DMS53 (cell line): ENCODE measurements at regions not wholly inside any gene's neighbourhood (a gene's known extent, or its start where the extent isn't known, plus 50 kb on each side); places are given as distances from the start of the nearest gene placed in this dataset.
"Not testable (repeated sequence)": the region's sequence is repeated elsewhere in the genome, so short reads cannot be mapped to it uniquely, and the experiment has no call there.

ENCODE experiments used
- DNase-seq: peaks from one replicate; lab custom pipeline; 2025; lab: John Stamatoyannopoulos, UW

DNA sequence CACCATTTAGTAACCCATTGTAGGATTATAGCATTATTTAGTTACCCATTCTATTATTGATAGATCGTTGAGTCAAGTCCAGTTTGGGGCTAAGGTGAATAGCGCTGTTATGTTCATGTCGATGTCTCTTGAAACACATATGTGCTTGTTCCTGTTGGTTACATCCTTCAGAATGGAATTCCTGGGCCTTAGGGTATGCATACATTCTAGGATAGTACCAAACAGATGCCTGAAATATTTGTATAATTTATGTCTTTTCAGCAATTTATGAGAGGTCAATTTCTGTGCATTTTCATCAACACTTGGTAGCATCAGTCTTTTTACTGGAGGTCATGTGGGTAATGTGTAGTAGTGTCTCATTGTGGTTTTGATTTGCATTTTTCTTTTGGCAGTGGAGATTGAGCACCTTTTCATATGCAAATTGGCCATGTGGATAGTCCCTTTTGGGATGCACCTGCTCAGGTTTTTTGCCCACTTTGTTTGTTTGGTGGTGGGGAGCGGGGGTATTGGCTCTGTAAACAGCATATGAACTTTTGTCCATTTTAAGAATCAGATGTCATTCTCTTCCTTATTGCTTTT is 104.2 kb downstream of the CDRT15L2 start:
- DNase-seq = not testable (repeated sequence)

DNA sequence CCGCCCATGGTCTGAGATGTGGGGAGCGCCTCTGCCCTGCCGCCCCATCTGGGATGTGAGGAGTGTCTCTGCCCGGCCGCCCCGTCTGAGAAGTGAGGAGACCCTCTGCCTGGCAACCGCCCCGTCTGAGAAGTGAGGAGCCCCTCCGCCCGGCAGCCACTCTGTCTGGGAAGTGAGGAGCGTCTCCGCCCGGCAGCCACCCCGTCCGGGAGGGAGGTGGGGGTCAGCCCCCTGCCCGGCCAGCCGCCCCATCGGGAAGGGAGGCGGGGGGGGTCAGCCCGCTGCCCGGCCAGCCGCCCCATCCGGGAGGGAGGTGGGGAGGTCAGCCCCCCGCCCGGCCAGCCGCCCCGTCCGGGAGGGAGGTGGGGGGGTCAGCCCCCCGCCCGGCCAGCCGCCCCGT is 105.5 kb downstream of the CDRT15L2 start:
- not testable (repeated sequence) for DNase-seq

DNA sequence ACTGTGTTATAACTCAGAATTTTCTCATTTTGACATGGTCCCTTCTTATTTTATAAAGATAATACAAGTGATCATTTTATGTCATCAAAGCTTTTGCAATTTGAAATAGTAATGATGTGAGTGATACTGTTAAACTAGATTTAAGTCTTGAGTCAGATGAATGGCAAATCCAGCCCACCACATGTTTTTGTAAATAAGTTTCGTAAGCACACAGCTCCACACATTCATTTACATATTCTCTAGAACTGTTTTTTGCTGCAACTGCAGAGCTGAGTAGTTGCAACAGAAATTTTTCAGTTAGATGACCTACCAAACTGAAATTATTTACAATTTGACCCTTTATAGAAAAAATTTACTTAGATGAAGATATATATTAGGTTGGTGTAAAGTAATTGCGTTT is 108.1 kb downstream of the CDRT15L2 start:
- DNase-seq = not testable (repeated sequence)

DNA sequence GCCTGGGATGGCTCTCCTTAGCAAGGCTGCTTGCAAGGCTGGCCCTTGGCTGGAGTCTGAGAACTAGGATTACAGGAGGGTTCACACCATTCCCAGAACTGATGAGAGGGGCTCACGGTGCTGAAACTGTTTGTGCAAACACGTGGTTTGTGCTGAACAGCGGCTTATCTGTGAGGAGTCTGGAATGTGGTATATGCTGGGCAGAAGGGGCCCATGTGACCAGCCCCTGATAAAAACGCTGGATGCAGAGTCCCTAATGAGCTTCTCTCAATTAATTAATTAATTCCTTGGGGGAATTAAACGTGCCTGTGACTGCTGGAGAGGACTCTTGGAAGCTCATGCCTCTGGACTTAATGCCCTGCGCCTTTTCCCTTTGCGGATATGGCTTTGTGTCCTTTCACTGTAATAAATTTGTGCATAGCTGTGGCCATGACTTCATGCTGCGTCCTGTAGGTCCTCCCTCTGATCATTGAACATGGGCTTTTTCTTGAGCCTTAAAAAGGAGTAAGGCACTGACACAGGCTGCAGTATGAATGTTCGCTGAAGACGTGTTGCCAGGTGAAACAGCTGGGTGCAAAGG is 109.7 kb downstream of the CDRT15L2 start:
- not testable (repeated sequence) for DNase-seq

DNA sequence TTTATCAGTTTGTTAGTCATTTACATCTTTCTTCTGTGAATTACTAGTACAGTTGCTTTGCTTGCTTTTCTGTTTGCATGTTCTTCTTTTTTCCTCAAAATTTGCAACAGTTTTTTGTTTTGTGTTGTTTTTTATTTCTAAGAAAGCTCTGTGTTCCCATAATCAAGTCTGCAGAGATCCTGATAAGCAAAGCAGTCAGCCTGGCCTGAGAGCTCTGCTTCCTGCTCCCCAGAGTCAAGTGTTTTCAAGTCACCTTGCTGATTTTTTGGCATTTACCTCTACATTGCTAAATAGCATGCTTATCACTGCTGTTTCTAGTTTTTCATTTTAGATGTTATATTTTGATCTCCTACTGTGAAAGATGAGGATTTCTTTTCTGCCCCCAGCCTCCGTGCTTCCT is 113.2 kb downstream of the CDRT15L2 start:
- DNase-seq = peak; percentile 2

DNA sequence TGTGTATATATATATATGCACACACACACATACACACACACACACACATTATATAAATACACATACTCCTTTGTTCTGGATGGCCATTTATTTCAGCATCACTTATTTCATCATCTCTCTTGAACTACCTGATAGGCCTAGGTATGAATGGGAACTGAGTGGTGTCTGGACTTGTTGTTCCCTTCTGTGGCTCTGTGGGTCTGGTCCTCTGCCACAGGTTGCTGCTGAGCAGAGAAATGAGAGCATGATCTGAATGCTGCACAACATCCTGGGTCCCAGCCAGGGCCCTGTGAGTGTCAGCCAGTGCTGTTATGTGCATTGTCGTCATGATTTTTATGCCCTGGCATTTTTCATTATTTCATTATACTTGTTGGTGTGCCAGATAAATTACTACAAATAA is 116.3 kb downstream of the CDRT15L2 start:
- not testable (repeated sequence) for DNase-seq

DNA sequence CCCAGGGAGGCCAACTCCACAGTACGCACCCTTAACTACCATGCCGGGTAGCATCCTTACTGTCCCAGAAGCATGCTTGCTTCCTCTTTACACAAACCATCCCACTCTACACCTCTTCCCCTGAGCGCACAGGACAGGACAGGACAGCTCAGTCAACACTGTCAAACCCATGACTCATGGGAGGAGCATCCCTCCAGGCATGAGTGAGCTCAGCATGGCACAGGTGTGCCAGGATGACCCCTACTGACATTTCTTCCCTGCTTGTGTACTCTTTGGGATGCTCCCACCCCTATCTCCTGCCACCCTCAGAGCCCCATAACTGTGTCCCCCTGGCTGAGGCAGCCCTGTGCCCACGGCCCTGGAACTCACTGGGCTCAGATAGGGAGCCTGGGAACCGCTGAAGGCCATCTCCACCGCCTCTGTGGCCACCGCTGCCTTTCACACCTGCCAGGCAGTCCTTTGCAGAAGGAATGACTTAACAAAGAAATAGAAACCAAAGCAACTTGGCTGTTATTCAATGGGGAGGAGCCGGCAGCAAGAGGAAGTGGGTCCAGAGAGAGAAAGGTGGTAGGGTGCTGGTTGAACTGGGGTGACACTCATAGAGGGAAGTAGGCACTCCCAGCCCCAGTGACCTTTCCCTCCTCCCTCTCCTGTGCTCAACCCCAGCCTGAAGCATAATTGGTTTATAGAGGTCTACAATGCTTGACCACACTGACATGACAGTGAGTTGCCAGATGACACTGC is 119.1 kb downstream of the CDRT15L2 start:
- DNase-seq = peak; percentile 76

DNA sequence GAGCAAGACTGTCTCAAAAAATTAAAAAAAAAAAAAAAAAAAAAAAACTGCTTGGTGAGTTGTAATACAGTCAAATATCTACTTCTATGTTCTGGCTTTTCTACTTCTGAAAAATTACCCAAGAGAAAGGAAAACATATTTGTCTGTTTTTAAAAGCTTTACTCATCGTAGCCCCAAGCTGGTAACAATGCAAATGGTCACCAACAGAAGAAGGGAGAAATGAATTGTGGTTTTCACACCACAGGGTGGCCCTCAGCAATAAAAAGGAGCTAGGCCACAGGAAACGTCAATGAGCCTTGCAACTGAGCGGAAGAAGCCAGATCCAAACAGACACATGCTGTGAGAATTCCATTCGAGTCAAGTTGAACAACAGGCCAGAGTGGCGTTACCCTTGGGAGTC is 121.0 kb downstream of the CDRT15L2 start:
- not testable (repeated sequence) for DNase-seq

DNA sequence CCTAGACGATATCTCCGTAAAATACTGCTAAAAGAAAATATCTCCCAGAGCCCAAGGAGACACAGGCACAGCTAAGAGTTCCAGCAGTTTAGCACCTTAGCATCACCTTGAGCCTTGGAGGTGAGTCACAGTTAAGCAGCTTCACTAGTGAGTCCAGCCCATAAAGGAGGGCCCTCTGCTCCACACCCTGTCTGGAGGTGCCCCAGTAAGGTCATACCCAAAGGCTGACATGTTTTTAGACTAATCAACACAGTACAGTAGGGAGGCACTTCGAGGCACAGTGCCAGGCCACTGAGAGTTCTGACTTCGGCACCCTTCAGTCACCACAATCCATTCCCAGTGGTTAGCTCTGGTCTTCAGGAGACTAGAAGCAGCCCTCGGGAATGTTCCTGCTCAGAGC is 121.8 kb downstream of the CDRT15L2 start:
- DNase-seq = not testable (repeated sequence)

DNA sequence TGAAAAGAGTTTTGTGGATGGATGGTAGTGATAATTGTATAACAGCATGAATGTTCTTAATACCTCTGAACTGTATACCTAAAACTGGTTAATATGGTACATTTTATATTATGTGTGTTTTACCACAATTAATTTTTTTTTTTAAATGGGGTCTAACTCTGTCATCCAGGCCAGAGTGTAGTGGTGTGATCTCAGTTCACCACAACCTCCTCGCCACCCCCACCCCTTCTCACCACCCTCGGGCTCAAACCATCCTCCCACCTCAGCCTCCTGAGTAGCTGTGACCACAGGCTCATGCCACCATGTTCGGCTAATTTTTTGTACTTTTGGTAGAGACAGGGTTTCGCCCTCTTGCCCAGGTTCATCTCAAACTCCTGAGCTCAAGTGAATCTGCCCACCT is 123.2 kb downstream of the CDRT15L2 start:
- DNase-seq = no peak

DNA sequence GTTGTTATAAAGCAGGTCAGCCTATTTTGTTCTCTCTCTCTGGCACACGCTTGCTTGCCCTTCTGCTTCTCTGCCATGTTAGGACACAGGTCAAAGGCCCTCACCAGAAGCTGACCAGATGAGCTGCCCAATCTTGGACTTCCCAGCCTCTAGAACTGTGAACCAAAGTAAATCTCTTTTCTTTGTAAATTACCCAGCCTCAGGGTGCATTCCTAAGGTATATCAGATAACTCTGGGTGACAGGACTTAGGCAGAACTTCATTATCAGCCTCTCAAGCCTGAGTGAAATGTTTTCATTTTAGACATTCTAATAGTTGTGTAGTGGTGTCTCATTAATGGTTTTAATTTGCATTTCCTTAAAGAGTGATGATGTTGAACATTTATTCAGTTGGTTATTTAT is 124.3 kb downstream of the CDRT15L2 start:
- DNase-seq = no peak

DNA sequence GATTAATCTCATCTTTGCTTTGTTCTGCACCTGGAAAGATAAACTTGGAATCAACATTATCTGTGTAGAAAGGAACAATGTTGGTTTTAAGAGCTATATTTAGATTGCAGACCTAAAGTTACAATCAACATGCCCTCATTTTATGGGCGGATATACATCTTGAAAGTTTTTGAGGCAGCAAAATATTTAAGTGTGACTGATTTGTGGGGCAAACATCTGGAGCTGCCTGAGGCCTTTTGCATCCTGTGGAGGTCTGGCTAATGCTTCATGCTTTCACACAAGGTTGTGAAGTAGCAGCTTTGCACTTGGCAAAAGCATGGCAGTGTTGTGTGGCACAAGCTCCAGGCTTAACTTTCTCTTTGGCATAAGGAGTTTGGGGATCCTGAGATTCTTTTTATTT is 125.7 kb downstream of the CDRT15L2 start:
- not testable (repeated sequence) for DNase-seq

DNA sequence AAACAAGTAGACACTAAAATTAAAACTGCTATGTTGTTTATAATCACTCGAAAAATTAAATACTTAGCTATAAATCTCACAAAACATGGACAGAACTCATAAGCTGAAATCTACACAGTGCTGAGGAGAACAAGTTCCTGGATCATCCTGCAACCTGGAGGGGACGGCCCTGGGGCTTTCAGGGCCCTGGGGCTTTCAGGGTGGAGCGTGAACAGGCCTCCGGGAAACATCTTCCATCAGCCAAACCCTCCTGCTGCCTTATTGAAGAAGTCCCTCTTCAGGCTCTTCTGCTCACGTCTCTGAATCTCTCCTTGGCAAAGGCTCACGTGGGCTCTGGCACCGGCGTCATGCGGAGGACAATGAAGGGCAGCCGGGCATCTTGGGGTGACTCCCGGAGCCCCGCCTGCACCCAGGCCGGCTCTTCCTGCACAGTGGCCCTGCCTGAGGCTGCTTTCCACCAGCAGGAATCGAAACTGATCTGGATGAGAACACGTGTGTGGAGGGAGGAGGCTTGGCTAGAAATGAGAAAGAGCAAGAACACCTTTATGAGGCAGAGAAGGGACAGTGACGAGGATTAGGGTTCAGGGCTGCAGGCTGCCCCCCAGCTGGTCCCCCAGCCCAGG is 127.3 kb downstream of the CDRT15L2 start:
- peak; percentile 61 for DNase-seq

DNA sequence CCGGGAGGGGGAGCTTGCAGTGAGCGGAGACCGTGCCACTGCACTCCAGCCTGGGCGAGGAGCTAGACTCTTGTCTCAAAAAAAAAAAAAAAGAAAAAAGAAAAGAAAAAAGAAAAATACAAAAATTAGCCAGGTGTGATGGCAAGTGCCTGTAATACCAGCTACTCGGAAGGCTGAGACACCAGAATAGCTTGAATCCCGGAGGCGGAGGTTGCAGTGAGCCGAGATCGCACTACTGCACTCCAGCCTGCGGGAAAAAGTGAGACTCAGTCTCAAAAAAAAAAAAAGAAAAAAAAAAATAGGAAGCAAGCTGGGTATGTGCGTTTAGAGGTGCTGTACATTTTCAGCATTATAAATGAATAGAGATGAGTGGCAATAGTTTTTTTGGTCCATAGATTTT is 129.3 kb downstream of the CDRT15L2 start:
- DNase-seq = not testable (repeated sequence)

DNA sequence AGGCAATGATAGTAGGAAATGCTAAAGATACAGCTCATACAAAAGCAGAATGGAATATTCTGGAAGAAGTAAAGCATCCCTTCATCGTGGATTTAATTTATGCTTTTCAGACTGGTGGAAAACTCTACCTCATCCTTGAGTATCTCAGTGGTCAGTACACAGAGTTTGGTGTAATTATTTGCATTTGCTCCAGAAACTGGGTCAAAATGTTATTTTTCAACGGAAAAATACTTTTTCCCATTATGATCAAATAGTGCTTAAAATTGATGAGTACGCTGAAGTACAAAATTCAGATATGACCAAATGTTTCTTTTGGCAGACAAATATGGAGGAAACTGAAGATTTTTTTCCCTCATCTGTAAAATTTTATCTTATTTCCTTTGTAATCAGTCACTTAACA is 137.0 kb downstream of the CDRT15L2 start:
- DNase-seq = not testable (repeated sequence)

DNA sequence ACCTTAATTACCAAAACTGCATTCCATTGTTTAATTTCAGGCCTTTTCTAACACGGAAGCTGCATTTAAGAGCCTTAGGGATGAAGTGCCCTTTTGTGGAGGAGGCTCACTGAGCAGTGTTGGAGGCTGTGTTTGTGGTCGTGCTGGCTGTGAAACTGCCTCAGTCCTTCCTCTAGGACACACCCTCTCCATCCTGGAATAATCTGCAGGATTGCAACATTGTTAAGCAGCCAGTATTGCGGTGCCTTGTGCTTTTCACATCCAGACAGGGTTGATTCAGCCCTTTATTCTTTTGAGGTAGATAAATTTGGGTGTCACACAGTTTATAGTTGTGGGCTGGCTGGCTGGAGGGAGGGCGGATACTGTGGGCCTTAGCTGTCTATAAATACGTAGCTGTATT is 141.6 kb downstream of the CDRT15L2 start:
- DNase-seq = no peak

DNA sequence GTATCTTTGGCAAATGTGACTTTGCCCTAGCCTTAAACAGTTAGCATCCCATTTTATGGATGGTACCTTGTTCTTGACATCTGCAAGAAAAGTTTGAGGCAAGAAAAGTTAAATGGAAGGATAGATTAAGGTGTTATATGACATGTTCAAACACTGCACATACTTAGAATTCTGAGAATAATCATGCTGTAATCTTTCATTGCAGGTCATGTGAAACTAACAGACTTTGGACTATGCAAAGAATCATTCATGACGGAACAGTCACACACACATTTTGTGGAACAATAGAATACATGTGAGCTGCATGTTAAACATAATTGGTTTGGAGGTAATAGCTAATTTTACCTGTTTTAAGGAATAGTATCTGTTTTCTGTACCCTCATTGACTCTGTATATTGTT is 144.9 kb downstream of the CDRT15L2 start:
- not testable (repeated sequence) for DNase-seq

DNA sequence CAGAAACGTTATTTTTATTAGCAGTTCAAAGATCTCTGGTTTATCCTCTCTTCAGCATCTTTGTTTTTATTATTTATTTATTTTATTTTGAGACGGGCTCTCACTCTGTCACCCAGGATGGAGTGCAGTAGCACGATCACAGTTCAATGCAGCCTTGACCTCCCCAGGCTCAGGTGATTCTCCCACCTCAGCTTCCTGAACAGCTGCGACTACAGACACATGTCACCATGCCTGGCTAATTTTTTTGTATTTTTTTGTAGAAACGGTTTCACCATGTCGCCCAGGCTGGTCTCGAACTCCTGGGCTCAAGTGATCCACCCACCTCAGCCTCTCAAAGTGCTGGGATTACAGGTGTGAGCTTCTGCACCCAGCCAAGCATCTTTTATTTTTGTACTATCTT is 147.7 kb downstream of the CDRT15L2 start:
- not testable (repeated sequence) for DNase-seq

DNA sequence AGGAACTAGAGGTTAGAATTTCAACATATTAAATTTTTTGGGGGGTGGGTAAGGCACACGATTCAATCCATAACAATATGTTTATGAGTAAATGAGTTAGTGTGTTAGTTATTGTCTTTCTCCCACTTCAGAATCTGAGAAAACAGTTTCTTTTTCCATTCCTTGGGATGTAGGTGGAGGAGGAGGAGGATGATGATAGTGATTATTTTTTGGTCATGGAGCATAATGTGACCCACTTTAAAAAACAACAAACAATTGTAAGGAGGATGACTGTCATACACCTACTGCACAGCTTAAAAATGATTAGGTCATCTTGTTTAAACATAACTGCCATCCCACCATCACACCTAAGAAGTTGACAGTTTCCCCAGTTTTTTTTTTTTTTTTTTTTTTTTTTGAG is 148.7 kb downstream of the CDRT15L2 start:
- no peak for DNase-seq

DNA sequence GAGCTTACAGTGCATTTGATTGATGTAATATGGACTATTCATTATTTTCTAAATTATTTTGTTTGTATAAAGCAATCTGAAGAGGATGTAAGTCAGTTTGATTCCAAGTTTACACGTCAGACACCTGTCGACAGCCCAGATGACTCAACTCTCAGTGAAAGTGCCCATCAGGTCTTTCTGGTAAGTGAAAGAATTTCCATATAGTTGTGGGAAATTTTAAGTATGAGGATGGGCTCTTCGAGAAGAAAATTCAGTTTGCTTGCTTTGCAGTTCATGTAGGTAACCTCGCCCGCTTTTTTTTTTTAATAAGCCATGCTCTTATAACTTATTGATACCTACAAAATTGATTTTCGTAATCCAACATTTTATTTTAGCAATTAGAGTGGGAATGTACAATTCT is 151.6 kb downstream of the CDRT15L2 start:
- peak; percentile 14 for DNase-seq

DNA sequence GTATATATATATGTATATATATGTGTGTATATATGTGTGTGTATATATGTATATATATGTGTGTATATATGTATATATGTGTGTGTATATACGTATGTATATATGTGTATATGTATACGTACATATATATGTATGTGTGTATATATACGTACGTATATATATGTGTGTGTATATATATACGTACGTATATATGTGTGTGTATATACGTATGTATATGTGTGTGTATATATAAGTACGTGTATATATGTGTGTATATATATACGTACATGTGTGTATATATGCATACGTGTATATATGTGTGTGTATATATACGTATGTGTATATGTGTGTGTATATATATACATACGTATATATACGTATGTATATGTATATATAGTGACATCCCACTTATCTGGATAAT is 154.4 kb downstream of the CDRT15L2 start:
- no peak for DNase-seq

DNA sequence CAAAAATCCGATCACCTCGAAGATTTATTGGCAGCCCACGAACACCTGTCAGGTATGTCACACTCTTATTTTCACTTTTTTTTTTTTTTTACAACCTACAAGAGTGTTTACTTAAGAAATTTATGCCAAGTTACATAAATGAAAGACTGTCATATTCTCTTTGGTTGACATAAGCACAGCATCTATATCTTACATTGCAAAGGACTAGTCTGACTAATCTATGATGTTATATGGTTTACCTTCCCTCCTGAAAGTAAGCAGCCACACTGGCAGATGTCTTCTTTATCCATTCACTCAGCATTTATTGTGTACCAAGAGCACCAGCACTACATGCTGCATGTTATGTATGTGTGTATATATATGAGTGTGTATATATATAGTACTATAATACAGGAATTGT is 156.3 kb downstream of the CDRT15L2 start:
- peak; percentile 29 for DNase-seq

DNA sequence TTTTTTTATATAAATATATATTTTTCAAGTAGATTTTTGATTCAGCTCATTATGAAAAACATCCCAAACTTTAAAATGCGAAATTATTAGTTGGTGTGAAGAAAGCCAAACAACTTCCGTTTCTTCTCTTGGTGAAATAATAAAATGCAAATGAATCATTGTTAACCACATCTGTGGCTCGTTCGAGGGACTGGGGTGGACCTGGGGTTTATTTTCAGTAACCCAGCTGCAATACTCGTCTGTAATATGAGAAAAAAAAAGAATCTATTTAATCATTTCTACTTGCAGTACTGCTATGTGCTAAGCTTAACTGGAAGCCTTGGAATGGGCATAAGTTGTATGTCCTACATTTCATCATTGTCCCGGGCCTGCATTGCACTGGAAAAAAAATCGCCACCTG is 158.1 kb downstream of the CDRT15L2 start:
- not testable (repeated sequence) for DNase-seq
